HG03469 (cell line): ENCODE measurements at regions not wholly inside any gene's neighbourhood (a gene's known extent, or its start where the extent isn't known, plus 50 kb on each side); places are given as distances from the start of the nearest gene placed in this dataset.

ENCODE experiments used
- ATAC-seq: cut with Tn5 transposase; IDR thresholded peaks from one replicate; pipeline ENCODE4 v1.9.1; 2021; ENCODE audit warnings: mild to moderate bottlenecking, moderate library complexity, moderate number of reproducible peaks; ENCODE audit not compliant: unreplicated experiment

- ATAC-seq: no peak
These were observed 55.0 kb upstream of the SPRED2 start for GRCh38 chr2:65487404-65487803.

GRCh38 chr2:65486802-65487201 lies 54.4 kb upstream of the SPRED2 start:
- ATAC-seq: no peak

- ATAC-seq: no peak
These were observed 53.9 kb upstream of the SPRED2 start for GRCh38 chr2:65486282-65486681.

- no peak for ATAC-seq
These were observed 53.4 kb upstream of the SPRED2 start for GRCh38 chr2:65485839-65486238.

DNA sequence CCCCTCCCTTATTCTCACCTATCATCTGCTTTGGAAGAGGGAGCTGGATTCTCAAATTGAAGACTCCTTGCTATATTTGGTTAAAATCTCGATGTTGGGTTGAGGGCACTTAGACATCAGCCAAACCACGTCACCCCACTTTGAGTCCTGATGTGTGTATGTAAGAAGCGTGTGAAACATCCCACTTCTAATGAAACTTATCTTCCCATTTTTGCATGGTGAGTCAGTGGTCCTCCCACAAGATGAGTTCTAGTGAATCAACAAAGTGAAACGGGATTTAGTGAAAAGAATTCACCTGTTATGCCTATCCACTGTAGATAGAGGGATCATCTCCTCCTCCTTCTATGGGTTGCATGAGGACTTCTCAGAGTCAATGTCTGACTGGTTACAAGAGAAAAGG lies 51.4 kb upstream of the SPRED2 start:
- ATAC-seq: no peak

- no peak for ATAC-seq
These were observed 50.6 kb upstream of the SPRED2 start for GRCh38 chr2:65482971-65483370.
